HPDE6-E6E7 (cell line): ENCODE measurements at regions not wholly inside any gene's neighbourhood (a gene's known extent, or its start where the extent isn't known, plus 50 kb on each side); places are given as distances from the start of the nearest gene placed in this dataset.

ENCODE experiments used
- DNase-seq: peaks from one replicate; pipeline ENCODE4 v3.0.0; 2011; ENCODE audit warnings: missing footprints; ENCODE audit errors: extremely low spot score

- DNase-seq = no peak
These were observed 88.4 kb upstream of the SLC25A13 start for GRCh38 chr7:96410126-96410839.

GRCh38 chr7:96408881-96409280 is 87.0 kb upstream of the SLC25A13 start:
- DNase-seq = no peak

- DNase-seq = no peak
These were observed 85.5 kb upstream of the SLC25A13 start for GRCh38 chr7:96407427-96407826.

- no peak for DNase-seq
These were observed 81.0 kb upstream of the SLC25A13 start for GRCh38 chr7:96402913-96403312.

- no peak for DNase-seq
These were observed 79.3 kb upstream of the SLC25A13 start for GRCh38 chr7:96401200-96401599.

GRCh38 chr7:96400518-96400917 is 78.6 kb upstream of the SLC25A13 start:
- no peak for DNase-seq

- DNase-seq = no peak
These were observed 78.1 kb upstream of the SLC25A13 start for GRCh38 chr7:96400001-96400400.

GRCh38 chr7:96397936-96398598 is 76.2 kb upstream of the SLC25A13 start:
- DNase-seq = no peak

- DNase-seq = no peak
These were observed 66.9 kb upstream of the SLC25A13 start for GRCh38 chr7:96388620-96389383.

- peak; percentile 49 for DNase-seq
These were observed 66.3 kb upstream of the SLC25A13 start for GRCh38 chr7:96388166-96388565.

- no peak for DNase-seq
These were observed 58.2 kb upstream of the SLC25A13 start for GRCh38 chr7:96380111-96380512.

GRCh38 chr7:96377399-96377798 is 55.5 kb upstream of the SLC25A13 start:
- DNase-seq = no peak
